H1 (cell line): ENCODE measurements at regions not wholly inside any gene's neighbourhood (a gene's known extent, or its start where the extent isn't known, plus 50 kb on each side); places are given as distances from the start of the nearest gene placed in this dataset.

Experiments
- CTCF ChIA-PET: fragments of 300-600 bp; sonication (Branson Sonifier 250); formaldehyde crosslinking; loops from one replicate; lab custom pipeline; 2021; ENCODE audit not compliant: partially characterized antibody; lab: Charles Lee
- POLR2A ChIA-PET: fragments of 300-600 bp; sonication (Branson Sonifier 250); formaldehyde crosslinking; loops from one replicate; lab custom pipeline; 2021; ENCODE audit warnings: inconsistent platforms; ENCODE audit not compliant: partially characterized antibody; lab: Charles Lee
- DNase-seq, 2 experiments: peaks; one replicate each; pipeline versions ENCODE4 v3.0.0 to v3.0.0-alpha.2; 2010 to 2022; ENCODE audit warnings: low spot score in 2 of 2, low read depth in 1 of 2, mixed read lengths in 1 of 2
- FAIRE-seq: peaks from 2 replicates; lab custom pipeline; 2011; peaks lifted over from hg19 to GRCh38; lab: Jason Lieb, UNC
- H2AFZ ChIP-seq: 2 replicates; pipeline ENCODE4 v1.8.1; 2012; ENCODE audit warnings: low read length, inconsistent platforms
- H2AK5ac ChIP-seq: 2 replicates; pipeline ENCODE4 v1.6.1; 2013; ENCODE audit warnings: low read depth, low read length
- H2BK120ac ChIP-seq: replicated peaks from 2 replicates; pipeline ENCODE3; 2013; ENCODE audit warnings: low read depth, low read length, inconsistent platforms
- H2BK12ac ChIP-seq: 2 replicates; pipeline ENCODE4 v1.6.1; 2013; ENCODE audit warnings: low read depth, low read length
- H2BK15ac ChIP-seq: 2 replicates; pipeline ENCODE4 v1.6.1; 2013; ENCODE audit warnings: low read length
- H2BK20ac ChIP-seq: 2 replicates; pipeline ENCODE4 v1.6.1; 2013; ENCODE audit warnings: low read length
- H2BK5ac ChIP-seq: 2 replicates; pipeline ENCODE4 v1.6.1; 2013; ENCODE audit warnings: low read depth, low read length
- H3K14ac ChIP-seq: 2 replicates; pipeline ENCODE4 v1.6.1; 2013; ENCODE audit warnings: inconsistent platforms; ENCODE audit not compliant: insufficient read length
- H3K18ac ChIP-seq: 2 replicates; pipeline ENCODE4 v1.6.1; 2013; ENCODE audit warnings: low read length; ENCODE audit errors: extremely low read depth
- H3K23ac ChIP-seq: 2 replicates; pipeline ENCODE4 v1.6.1; 2013; ENCODE audit warnings: inconsistent platforms; ENCODE audit not compliant: insufficient read length
- H3K23me2 ChIP-seq: 2 replicates; pipeline ENCODE4 v1.6.1; 2013; ENCODE audit warnings: low read depth, low read length
- H3K27ac ChIP-seq: 2 replicates; pipeline ENCODE4 v1.6.1; 2011; ENCODE audit warnings: low read depth, low read length, inconsistent platforms
- H3K27me3 ChIP-seq, 4 experiments: replicated peaks in 1 of 4; 1 replicate in 1 of 4; 2 replicates in 3 of 4; pipeline versions ENCODE4 v1.6.1 to v1.8.1; 2011 to 2013; ENCODE audit warnings: low read length in 3 of 4, mild to moderate bottlenecking in 3 of 4, inconsistent platforms in 2 of 4, mixed read lengths in 2 of 4, moderate library complexity in 1 of 4; ENCODE audit not compliant: control insufficient read depth in 3 of 4, insufficient read depth in 3 of 4; ENCODE audit errors: extremely low read depth in 1 of 4
- H3K36me3 ChIP-seq, 4 experiments: 2 replicates each; pipeline versions ENCODE4 v1.6.1 to v1.8.1; 2011 to 2013; ENCODE audit warnings: mild to moderate bottlenecking in 4 of 4, low read length in 3 of 4, moderate library complexity in 2 of 4, control low read depth in 1 of 4, inconsistent platforms in 1 of 4; ENCODE audit not compliant: insufficient read depth in 4 of 4, control insufficient read depth in 2 of 4
- H3K4ac ChIP-seq: replicated peaks from 2 replicates; pipeline ENCODE3; 2013; ENCODE audit warnings: low read length, low read depth, mixed read lengths, inconsistent platforms; ENCODE audit not compliant: insufficient read length
- H3K4me1 ChIP-seq, 4 experiments: replicated peaks in 1 of 4; 1 replicate in 1 of 4; 2 replicates in 3 of 4; pipeline versions ENCODE4 v1.6.1 to v1.8.1; 2011 to 2013; ENCODE audit warnings: low read length in 3 of 4, inconsistent platforms in 2 of 4, mixed read lengths in 1 of 4; ENCODE audit not compliant: insufficient read depth in 4 of 4, control insufficient read depth in 3 of 4
- H3K4me2 ChIP-seq, 2 experiments: 2 replicates each; pipeline versions ENCODE4 v1.6.1 to v1.8.1; 2011 to 2013; ENCODE audit warnings: low read depth in 2 of 2, low read length in 2 of 2, control low read depth in 1 of 2, inconsistent platforms in 1 of 2, mild to moderate bottlenecking in 1 of 2; ENCODE audit not compliant: insufficient read depth in 1 of 2
- H3K4me3 ChIP-seq, 4 experiments: fragments of 200-600, 300-600 bp in 1 of 4; sonication (generic), shearing (Covaris generic), sonication (Bioruptor Twin) in 1 of 4; 2 replicates each; pipeline versions ENCODE4 v1.5.1 to v1.8.1; 2011 to 2016; ENCODE audit warnings: low read length in 4 of 4, low read depth in 3 of 4, control low read depth in 2 of 4, inconsistent platforms in 2 of 4, mild to moderate bottlenecking in 2 of 4, mixed read lengths in 1 of 4, moderate library complexity in 1 of 4; ENCODE audit not compliant: insufficient read depth in 2 of 4; ENCODE audit errors: extremely low read depth in 1 of 4
- H3K56ac ChIP-seq: replicated peaks from 2 replicates; pipeline ENCODE3; 2013; ENCODE audit warnings: low read depth, mild to moderate bottlenecking, mixed read lengths, low read length, inconsistent platforms; ENCODE audit not compliant: insufficient read length
- H3K79me1 ChIP-seq: 2 replicates; pipeline ENCODE4 v1.6.1; 2013; ENCODE audit warnings: low read depth, low read length, control low read depth
- H3K79me2 ChIP-seq, 2 experiments: 2 replicates each; pipeline versions ENCODE4 v1.6.1 to v1.8.1; 2012 to 2013; ENCODE audit warnings: low read length in 2 of 2, mild to moderate bottlenecking in 2 of 2, inconsistent platforms in 1 of 2; ENCODE audit not compliant: insufficient read depth in 2 of 2, control insufficient read depth in 1 of 2
- H3K9ac ChIP-seq, 4 experiments: replicated peaks in 1 of 4; 1 replicate in 1 of 4; 2 replicates in 3 of 4; pipeline versions ENCODE4 v1.6.1 to v1.8.1; 2011 to 2013; ENCODE audit warnings: low read depth in 3 of 4, low read length in 3 of 4, control low read depth in 2 of 4, mild to moderate bottlenecking in 2 of 4, moderate library complexity in 2 of 4, inconsistent platforms in 1 of 4; ENCODE audit errors: extremely low read depth in 1 of 4
- H3K9me3 ChIP-seq, 2 experiments: 2 replicates each; pipeline versions ENCODE4 v1.6.1 to v1.8.1; 2012 to 2013; ENCODE audit warnings: mild to moderate bottlenecking in 2 of 2, moderate library complexity in 2 of 2, control low read depth in 1 of 2, inconsistent platforms in 1 of 2, low read depth in 1 of 2, low read length in 1 of 2, mixed read lengths in 1 of 2; ENCODE audit not compliant: insufficient read depth in 2 of 2
- H4K20me1 ChIP-seq, 2 experiments: replicated peaks in 1 of 2; 2 replicates each; pipeline versions ENCODE3 to v1.8.1; 2011 to 2013; ENCODE audit warnings: inconsistent platforms in 2 of 2, low read length in 2 of 2, mild to moderate bottlenecking in 1 of 2; ENCODE audit not compliant: insufficient read depth in 2 of 2, control insufficient read depth in 1 of 2
- H4K5ac ChIP-seq: 2 replicates; pipeline ENCODE4 v1.6.1; 2013; ENCODE audit warnings: low read length, low read depth, mixed read lengths, inconsistent platforms; ENCODE audit not compliant: insufficient read length
- H4K8ac ChIP-seq: 2 replicates; pipeline ENCODE4 v1.8.0; 2013; ENCODE audit warnings: mild to moderate bottlenecking, moderate library complexity, low read length, inconsistent platforms; ENCODE audit not compliant: insufficient read depth; ENCODE audit errors: extremely low read depth
- H4K91ac ChIP-seq: replicated peaks from 2 replicates; pipeline ENCODE3; 2013; ENCODE audit warnings: low read length, mixed read lengths, inconsistent platforms; ENCODE audit not compliant: insufficient read length
- WGBS, 2 experiments: shearing (Covaris generic) in 1 of 2; methylation state at CpG; one replicate each; pipeline versions ENCODE4 v1.1.6 to v1.1.7; 2013 to 2015; ENCODE audit warnings: low lambda C conversion rate in 2 of 2, mixed read lengths in 2 of 2, inconsistent platforms in 1 of 2, low coverage in 1 of 2, missing lambda C conversion rate in 1 of 2; ENCODE audit not compliant: insufficient replicate concordance in 2 of 2, insufficient coverage in 1 of 2, insufficient read length in 1 of 2; ENCODE audit errors: extremely low coverage in 1 of 2, missing lambda C conversion rate in 1 of 2; 5-methylcytosine and 5-hydroxymethylcytosine counted together

GRCh38 chr18:75723521-75724340 is 296.2 kb upstream of the SMIM21 start:
- Histone ChIP-seq H2BK12ac (no peak overlapping the region), H3K36me3 (no peaks in the 10 kb centered on the region; a peak in 1 of 8 replicates), H4K8ac (no peak overlapping the region), H3K9me3 (no peaks in the 10 kb centered on the region), H2BK5ac (no peak overlapping the region), H3K23me2 (peaks cover 3% of the 10 kb centered on the region; the same call in 1 of the 2 replicates), H4K20me1 (no peaks in the 10 kb centered on the region), H2AK5ac (no peak overlapping the region), H2BK20ac (no peak overlapping the region), H3K79me2 (no peaks in the 10 kb centered on the region), H3K4me1 (no peaks in the 10 kb centered on the region), H3K4me3 (no peak overlapping the region), H4K5ac (no peak overlapping the region), H2BK15ac (no peak overlapping the region), H3K4me2 (no peak overlapping the region), H4K91ac (no peak overlapping the region), H3K18ac (no peak overlapping the region), H3K14ac (no peak overlapping the region), H3K27ac (no peak overlapping the region), H2BK120ac (no peak overlapping the region), H3K4ac (no peak overlapping the region), H3K79me1 (no peaks in the 10 kb centered on the region), H3K9ac (no peak overlapping the region), H3K56ac (no peak overlapping the region), H2AFZ (no peak overlapping the region), H3K23ac (no peak overlapping the region), H3K27me3 (no peaks in the 10 kb centered on the region)
- ChIA-PET POLR2A (no interaction called here), CTCF (interaction anchor here (0.7 to 0.8 kb wide), 2 partner anchors 35 to 567 kb away, joined by 3 read pairs; no protein-coding TSS in a partner anchor)
- FAIRE-seq (no peak), DNase-seq (no peak)
- 94% methylated on average over 10 of the region's 10 CpGs; no CpG with 5 or more reads in 1 of the 2 experiments for WGBS, 2 experiments
